ENCODE measurements at regions not wholly inside any gene's neighbourhood (a gene's known extent, or its start where the extent isn't known, plus 50 kb on each side); places are given as distances from the start of the nearest gene placed in this dataset.
"Not testable (repeated sequence)": the region's sequence is repeated elsewhere in the genome, so short reads cannot be mapped to it uniquely, and the experiment has no call there.

- TF ChIP-seq POLR2A, CTCF (IDR thresholded peaks at IDR 0.05): not testable (repeated sequence)
Measured at GRCh38 chr21:25181690-25182089, 425.6 kb downstream of the MRPL39 start.
